Psoas muscle (tissue), 7 donors: ENCODE measurements at regions not wholly inside any gene's neighbourhood (a gene's known extent, or its start where the extent isn't known, plus 50 kb on each side); places are given as distances from the start of the nearest gene placed in this dataset.

Experiments used
- ATAC-seq, 4 donors: fragments of 200-7000 bp; cut with Tn5 transposase; one replicate each; pipeline ENCODE4 v1.9.1; 2020; ENCODE audit warnings: moderate library complexity in 3 of 4, mild to moderate bottlenecking in 2 of 4
- DNase-seq, 2 donors: peaks; one replicate each; pipeline ENCODE4 v3.0.0-alpha.2; 2020
- H3K27ac ChIP-seq: fragments of 200-600 bp; one replicate; pipeline ENCODE4 v1.8.0; 2022
- H3K27me3 ChIP-seq, 3 donors: fragments of 200-600 bp in 1 of 3; one replicate each; pipeline versions ENCODE4 v1.6.1 to v1.8.0; 2013 to 2022; ENCODE audit warnings: low read length in 2 of 3, mild to moderate bottlenecking in 2 of 3, moderate library complexity in 1 of 3; ENCODE audit not compliant: insufficient read depth in 3 of 3
- H3K36me3 ChIP-seq, 2 donors: fragments of 200-600 bp in 1 of 2; one replicate each; pipeline versions ENCODE4 v1.6.1 to v1.8.0; 2013 to 2022; ENCODE audit warnings: low read depth in 1 of 2, mild to moderate bottlenecking in 1 of 2, moderate library complexity in 1 of 2; ENCODE audit not compliant: insufficient read depth in 1 of 2
- H3K4me1 ChIP-seq: fragments of 200-600 bp; one replicate; pipeline ENCODE4 v1.8.0; 2022
- H3K4me3 ChIP-seq: fragments of 200-600 bp; one replicate; pipeline ENCODE4 v1.8.0; 2022; ENCODE audit warnings: mild to moderate bottlenecking
- H3K9me3 ChIP-seq: fragments of 200-600 bp; one replicate; pipeline ENCODE4 v1.8.0; 2022
- WGBS, 3 donors: extraction: QIAGEN DNeasy Blood & Tissue Kit; methylation state at CpG; one replicate each; pipeline versions ENCODE4 v1.1.6 to v1.1.7; 2013; 5-methylcytosine and 5-hydroxymethylcytosine counted together
- intact Hi-C, 2 donors: fragments of 100-400 bp; cut with DNase I; formaldehyde crosslinking; loops; one replicate each; pipeline versions ENCODE4 v1.11.0 to v1.14.2; 2022
- TF ChIP-seq, protein P1 (sequence below): fragments of 200-600 bp; IDR thresholded peaks from one replicate; pipeline ENCODE4 v1.8.0; 2022; ENCODE audit warnings: antibody characterized with exemption
- donor health status: healthy with polysubstance abuse.
- donor health status: DM: no; HTN: no; CAD: no; lungs with moderate emphysema.
- donor health status: Bipolar disorder and iron deficiency.
- donor health status: healthy.
- donor health status: DM: yes; HTN: yes; CAD: no.
- donor health status: DM: no; HTN: no; CAD: no.
- donor health status: DM: yes; HTN: yes; CAD: no.

DNA sequence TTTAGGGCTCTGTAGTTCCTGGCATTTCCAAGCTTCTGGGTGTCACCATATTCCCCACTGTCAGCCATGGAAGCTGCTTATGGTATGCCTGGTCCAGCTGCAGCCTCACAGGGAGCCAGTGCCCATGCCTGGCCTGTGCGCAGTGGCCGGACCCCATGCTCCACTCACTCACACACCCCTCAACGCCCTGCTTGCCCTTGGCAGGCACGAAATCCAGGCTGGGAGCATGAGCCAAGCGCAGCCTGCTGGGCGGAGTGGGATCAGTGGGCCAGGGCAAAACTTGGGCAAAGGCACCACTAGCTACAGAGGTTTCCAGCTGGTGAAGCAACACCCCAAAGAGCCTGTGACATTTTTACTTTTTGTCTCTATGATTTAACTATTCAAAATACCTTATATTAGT, 520.4 kb downstream of the RWDD3 start:
- H3K9me3 ChIP-seq, result peaks cover 21% of the 10 kb centered on the region
- H3K27ac ChIP-seq, result no peak overlapping the region
- H3K36me3 ChIP-seq, result no peaks in the 10 kb centered on the region
- TF ChIP-seq, protein P1, sequence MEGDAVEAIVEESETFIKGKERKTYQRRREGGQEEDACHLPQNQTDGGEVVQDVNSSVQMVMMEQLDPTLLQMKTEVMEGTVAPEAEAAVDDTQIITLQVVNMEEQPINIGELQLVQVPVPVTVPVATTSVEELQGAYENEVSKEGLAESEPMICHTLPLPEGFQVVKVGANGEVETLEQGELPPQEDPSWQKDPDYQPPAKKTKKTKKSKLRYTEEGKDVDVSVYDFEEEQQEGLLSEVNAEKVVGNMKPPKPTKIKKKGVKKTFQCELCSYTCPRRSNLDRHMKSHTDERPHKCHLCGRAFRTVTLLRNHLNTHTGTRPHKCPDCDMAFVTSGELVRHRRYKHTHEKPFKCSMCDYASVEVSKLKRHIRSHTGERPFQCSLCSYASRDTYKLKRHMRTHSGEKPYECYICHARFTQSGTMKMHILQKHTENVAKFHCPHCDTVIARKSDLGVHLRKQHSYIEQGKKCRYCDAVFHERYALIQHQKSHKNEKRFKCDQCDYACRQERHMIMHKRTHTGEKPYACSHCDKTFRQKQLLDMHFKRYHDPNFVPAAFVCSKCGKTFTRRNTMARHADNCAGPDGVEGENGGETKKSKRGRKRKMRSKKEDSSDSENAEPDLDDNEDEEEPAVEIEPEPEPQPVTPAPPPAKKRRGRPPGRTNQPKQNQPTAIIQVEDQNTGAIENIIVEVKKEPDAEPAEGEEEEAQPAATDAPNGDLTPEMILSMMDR, result no peak
- intact Hi-C loops, result no loop called here
- no peaks in the 10 kb centered on the region for H3K4me1 ChIP-seq
- ATAC-seq (no peak), DNase-seq (peak in 1 of 2 donors; percentile 24)
- H3K4me3 ChIP-seq, result no peak overlapping the region
- 83 to 91% (median 87%) methylated on average over 6 of the region's 6 CpGs for WGBS, 3 donors
- no peaks in the 10 kb centered on the region for H3K27me3 ChIP-seq

DNA sequence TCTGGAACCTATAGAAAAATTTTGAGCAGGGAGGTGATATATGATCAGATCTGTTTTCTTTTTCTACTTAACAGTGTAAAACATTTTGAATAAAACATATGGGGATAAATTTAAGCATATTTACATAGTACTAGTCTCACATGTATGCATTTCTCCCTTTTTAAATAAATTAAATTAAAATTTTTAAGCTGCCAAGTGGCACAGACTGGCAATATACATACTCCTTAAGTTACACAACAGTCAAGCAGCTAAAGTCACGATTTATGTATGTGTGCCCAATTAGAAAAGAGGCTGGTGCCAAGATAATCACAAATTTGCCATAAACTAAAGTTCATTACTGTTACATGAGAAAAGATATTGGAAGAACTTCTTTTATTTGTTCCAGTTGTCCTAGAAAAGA, 532.0 kb downstream of the RWDD3 start:
- intact Hi-C loops, result no loop called here

DNA sequence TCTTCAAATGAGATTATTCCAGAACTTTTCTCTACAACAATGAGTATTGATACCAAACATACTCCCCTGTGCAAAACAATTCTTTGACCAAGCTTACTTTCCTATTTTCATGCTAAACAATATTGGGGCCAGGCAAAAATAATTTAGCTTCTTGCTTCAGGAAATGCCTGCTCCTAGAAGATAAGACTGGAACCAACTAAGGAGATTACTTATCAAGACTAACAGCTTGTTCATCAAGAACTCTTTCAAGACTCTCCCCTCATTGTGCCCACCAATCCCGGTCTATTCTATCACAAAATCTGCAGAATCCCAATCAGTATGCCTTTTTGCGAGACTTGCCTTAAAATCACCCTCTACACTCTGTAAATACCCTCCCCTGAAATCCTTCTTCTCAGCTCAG, 536.6 kb downstream of the RWDD3 start:
- Histone ChIP-seq H3K27ac (no peak overlapping the region), H3K27me3 (no peaks in the 10 kb centered on the region), H3K4me3 (no peak overlapping the region), H3K9me3 (no peaks in the 10 kb centered on the region), H3K4me1 (no peaks in the 10 kb centered on the region), H3K36me3 (no peaks in the 10 kb centered on the region)
- TF ChIP-seq, protein P1, result no peak
- 62 to 64% (median 63%) methylated on average over 2 of the region's 2 CpGs for WGBS, 3 donors
- ATAC-seq, result no peak
- no peak for DNase-seq
- intact Hi-C loops, result no loop called here

More for the DNA sequence above, 532.0 kb downstream of the RWDD3 start:
- ATAC-seq, result no peak
- no peak overlapping the region for H3K4me3 ChIP-seq
- H3K27ac ChIP-seq, result no peak overlapping the region
- 33 to 45% (median 40%) methylated on average over 1 of the region's 1 CpG for WGBS, 3 donors
- DNase-seq, result no peak
- no peaks in the 10 kb centered on the region for H3K4me1 ChIP-seq
- no peaks in the 10 kb centered on the region for H3K27me3 ChIP-seq
- no peaks in the 10 kb centered on the region for H3K36me3 ChIP-seq
- H3K9me3 ChIP-seq, result no peaks in the 10 kb centered on the region
- TF ChIP-seq, protein P1, result no peak

DNA sequence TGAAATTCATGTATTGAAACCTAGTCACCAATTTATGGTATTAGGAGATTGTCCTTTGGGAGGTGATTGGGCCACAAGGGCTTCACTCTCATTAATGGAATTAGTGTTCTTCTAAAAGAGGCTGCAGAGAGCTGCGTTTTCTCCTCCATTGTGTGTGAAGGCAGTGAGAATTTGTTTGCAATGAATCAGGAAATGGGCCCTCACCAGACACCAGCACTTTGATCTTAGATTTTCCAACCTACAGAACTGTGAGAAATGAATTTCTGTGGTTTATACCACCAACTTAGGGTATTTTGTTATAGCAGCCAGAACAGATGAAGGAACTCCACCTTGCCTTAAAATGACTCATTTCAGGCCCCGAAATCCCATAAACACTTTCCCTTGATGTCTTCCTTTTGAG, 544.2 kb downstream of the RWDD3 start:
- Histone ChIP-seq H3K27ac (no peak overlapping the region), H3K9me3 (no peaks in the 10 kb centered on the region), H3K27me3 (no peaks in the 10 kb centered on the region), H3K4me3 (no peak overlapping the region), H3K4me1 (no peaks in the 10 kb centered on the region), H3K36me3 (no peaks in the 10 kb centered on the region)
- DNase-seq (no peak), ATAC-seq (no peak)
- TF ChIP-seq, protein P1, result no peak
- intact Hi-C loops, result no loop called here
- 83 to 90% (median 88%) methylated on average over 2 of the region's 2 CpGs for WGBS, 3 donors

DNA sequence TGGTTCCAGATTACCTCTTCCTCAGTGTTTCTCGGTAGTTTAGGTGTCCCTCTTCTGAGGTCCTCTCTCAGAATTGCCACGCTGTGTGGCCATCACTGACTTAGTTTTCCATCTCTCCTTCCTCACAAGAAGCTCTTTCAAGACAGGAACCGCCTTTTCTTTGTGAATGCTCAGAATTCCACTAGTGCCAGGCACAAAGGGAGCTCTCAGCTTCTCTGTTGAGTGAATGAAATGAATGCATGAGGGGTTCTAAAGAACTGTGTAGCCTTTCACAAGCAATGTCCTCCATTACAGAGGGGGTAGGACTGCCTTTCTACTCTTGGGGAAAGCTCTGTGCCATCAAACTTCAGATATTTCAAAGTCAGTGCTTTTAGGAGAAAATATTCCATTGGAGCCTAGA, 546.8 kb downstream of the RWDD3 start:
- Histone ChIP-seq H3K27ac (no peak overlapping the region), H3K36me3 (no peaks in the 10 kb centered on the region), H3K27me3 (no peaks in the 10 kb centered on the region), H3K4me1 (no peaks in the 10 kb centered on the region), H3K4me3 (no peak overlapping the region), H3K9me3 (no peaks in the 10 kb centered on the region)
- DNase-seq (no peak), ATAC-seq (no peak)
- intact Hi-C loops, result no loop called here
- 73 to 81% (median 80%) methylated on average over 3 of the region's 3 CpGs for WGBS, 3 donors
- TF ChIP-seq, protein P1, result no peak
